Mesenchymal stem cell (in vitro differentiated cells and primary cell): ENCODE measurements at regions not wholly inside any gene's neighbourhood (a gene's known extent, or its start where the extent isn't known, plus 50 kb on each side); places are given as distances from the start of the nearest gene placed in this dataset.

Experiments
- DNase-seq: peaks from one replicate; pipeline ENCODE4 v3.0.0-alpha.2; 2013
- H2AFZ ChIP-seq: one replicate; pipeline ENCODE4 v1.6.1; 2013; ENCODE audit warnings: low read depth, mild to moderate bottlenecking, control low read depth, inconsistent platforms, low read length, moderate library complexity
- H2AK5ac ChIP-seq: 2 replicates; pipeline ENCODE4 v1.6.1; 2013; ENCODE audit warnings: low read length, moderate library complexity, mild to moderate bottlenecking, inconsistent platforms; ENCODE audit not compliant: severe bottlenecking
- H2BK120ac ChIP-seq: one replicate; pipeline ENCODE4 v1.6.1; 2013; ENCODE audit warnings: low read depth, mild to moderate bottlenecking, inconsistent platforms, low read length, moderate library complexity
- H2BK12ac ChIP-seq, 2 experiments: one replicate each; pipeline ENCODE4 v1.6.1; 2013; ENCODE audit warnings: inconsistent platforms in 2 of 2, low read length in 2 of 2, mild to moderate bottlenecking in 2 of 2, moderate library complexity in 2 of 2, control low read depth in 1 of 2
- H2BK15ac ChIP-seq: one replicate; pipeline ENCODE4 v1.6.1; 2013; ENCODE audit warnings: mild to moderate bottlenecking, low read depth, inconsistent platforms; ENCODE audit not compliant: poor library complexity, severe bottlenecking
- H2BK5ac ChIP-seq: 2 replicates; pipeline ENCODE4 v1.6.1; 2013; ENCODE audit warnings: low read depth, mild to moderate bottlenecking, low read length, control low read depth, inconsistent platforms; ENCODE audit not compliant: poor library complexity, severe bottlenecking
- H3K14ac ChIP-seq, 2 experiments: one replicate each; pipeline ENCODE4 v1.6.1; 2013; ENCODE audit warnings: inconsistent platforms in 2 of 2, low read length in 2 of 2, control low read depth in 1 of 2, mild to moderate bottlenecking in 1 of 2, moderate library complexity in 1 of 2
- H3K18ac ChIP-seq, 2 experiments: one replicate each; pipeline ENCODE4 v1.6.1; 2013; ENCODE audit warnings: inconsistent platforms in 2 of 2, low read length in 2 of 2, control low read depth in 1 of 2, low read depth in 1 of 2, mild to moderate bottlenecking in 1 of 2
- H3K23ac ChIP-seq, 2 experiments: one replicate each; pipeline ENCODE4 v1.6.1; 2013; ENCODE audit warnings: inconsistent platforms in 2 of 2, low read length in 2 of 2, mild to moderate bottlenecking in 2 of 2, moderate library complexity in 2 of 2, control low read depth in 1 of 2
- H3K27ac ChIP-seq: 2 replicates; pipeline ENCODE4 v1.5.1; 2013; ENCODE audit warnings: mild to moderate bottlenecking, moderate library complexity, low read length, control low read depth, inconsistent platforms; ENCODE audit not compliant: poor library complexity, severe bottlenecking
- H3K27me3 ChIP-seq, 2 experiments: 2 replicates each; pipeline versions ENCODE4 v1.6.1 to v1.7.0; 2013; ENCODE audit warnings: low read length in 2 of 2, mild to moderate bottlenecking in 2 of 2, moderate library complexity in 2 of 2, control low read depth in 1 of 2, inconsistent platforms in 1 of 2; ENCODE audit not compliant: control insufficient read depth in 1 of 2, insufficient read depth in 1 of 2
- H3K36me3 ChIP-seq, 2 experiments: 2 replicates each; pipeline versions ENCODE4 v1.6.1 to v1.7.0; 2013; ENCODE audit warnings: low read length in 2 of 2, control low read depth in 1 of 2, inconsistent platforms in 1 of 2, low read depth in 1 of 2, mild to moderate bottlenecking in 1 of 2; ENCODE audit not compliant: insufficient read depth in 2 of 2, control insufficient read depth in 1 of 2
- H3K4ac ChIP-seq, 2 experiments: one replicate each; pipeline ENCODE4 v1.6.1; 2013; ENCODE audit warnings: inconsistent platforms in 2 of 2, low read length in 2 of 2, mild to moderate bottlenecking in 2 of 2, moderate library complexity in 2 of 2, control low read depth in 1 of 2, low read depth in 1 of 2
- H3K4me1 ChIP-seq: 2 replicates; pipeline ENCODE4 v1.6.1; 2013; ENCODE audit warnings: low read depth, low read length, control low read depth; ENCODE audit not compliant: control insufficient read depth, insufficient read depth
- H3K4me2 ChIP-seq: 2 replicates; pipeline ENCODE4 v1.6.1; 2013; ENCODE audit warnings: low read length, mild to moderate bottlenecking, inconsistent platforms; ENCODE audit not compliant: poor library complexity, severe bottlenecking
- H3K4me3 ChIP-seq, 2 experiments: 2 replicates each; pipeline versions ENCODE4 v1.5.1 to v1.7.0; 2013; ENCODE audit warnings: low read length in 2 of 2, mild to moderate bottlenecking in 2 of 2, control low read depth in 1 of 2, low read depth in 1 of 2; ENCODE audit not compliant: insufficient read depth in 1 of 2
- H3K79me1 ChIP-seq: replicated peaks from 2 replicates; pipeline ENCODE4 v1.6.1; 2013; ENCODE audit warnings: mild to moderate bottlenecking, control low read depth, low read length, inconsistent platforms; ENCODE audit not compliant: poor library complexity, severe bottlenecking
- H3K9ac ChIP-seq: 2 replicates; pipeline ENCODE4 v1.7.0; 2013; ENCODE audit warnings: mild to moderate bottlenecking, low read length, moderate library complexity
- H3K9me3 ChIP-seq: 2 replicates; pipeline ENCODE4 v1.7.0; 2013; ENCODE audit warnings: mild to moderate bottlenecking, low read length; ENCODE audit not compliant: control insufficient read depth
- H4K8ac ChIP-seq: one replicate; pipeline ENCODE4 v1.6.1; 2013; ENCODE audit warnings: inconsistent platforms, mild to moderate bottlenecking, low read length, moderate library complexity
- H4K91ac ChIP-seq: one replicate; pipeline ENCODE4 v1.6.1; 2013; ENCODE audit warnings: mild to moderate bottlenecking, low read length, inconsistent platforms
- whole genome bisulfite sequencing: methylation state at CpG from one replicate; pipeline ENCODE4 v1.1.7; 2013; ENCODE audit warnings: mixed read lengths; 5-methylcytosine and 5-hydroxymethylcytosine counted together

GRCh38 chr7:145543242-145543641 lies 573.4 kb upstream of the CNTNAP2 start:
- no peaks in the 10 kb centered on the region for H3K79me1 ChIP-seq
- H2AFZ ChIP-seq, result no peak overlapping the region
- H2BK5ac ChIP-seq, result no peak overlapping the region
- no peak overlapping the region for H3K23ac ChIP-seq
- H2BK12ac ChIP-seq, result no peak overlapping the region
- no peaks in the 10 kb centered on the region for H3K4me1 ChIP-seq
- no peak overlapping the region for H2BK120ac ChIP-seq
- no peaks in the 10 kb centered on the region for H3K36me3 ChIP-seq
- H3K4me3 ChIP-seq, result no peak overlapping the region
- H3K18ac ChIP-seq, result no peak overlapping the region
- H2AK5ac ChIP-seq, result no peak overlapping the region
- no peak overlapping the region for H2BK15ac ChIP-seq
- no peak overlapping the region for H3K14ac ChIP-seq
- no peaks in the 10 kb centered on the region for H3K27me3 ChIP-seq
- no peak for DNase-seq
- WGBS, result 41% methylated on average over 2 of the region's 2 CpGs
- H3K4me2 ChIP-seq, result no peak overlapping the region
- no peak overlapping the region for H4K91ac ChIP-seq
- H3K9ac ChIP-seq, result no peak overlapping the region
- no peak overlapping the region for H4K8ac ChIP-seq
- H3K27ac ChIP-seq, result no peak overlapping the region
- no peak overlapping the region for H3K4ac ChIP-seq
- H3K9me3 ChIP-seq, result peaks cover 7% of the 10 kb centered on the region

DNA sequence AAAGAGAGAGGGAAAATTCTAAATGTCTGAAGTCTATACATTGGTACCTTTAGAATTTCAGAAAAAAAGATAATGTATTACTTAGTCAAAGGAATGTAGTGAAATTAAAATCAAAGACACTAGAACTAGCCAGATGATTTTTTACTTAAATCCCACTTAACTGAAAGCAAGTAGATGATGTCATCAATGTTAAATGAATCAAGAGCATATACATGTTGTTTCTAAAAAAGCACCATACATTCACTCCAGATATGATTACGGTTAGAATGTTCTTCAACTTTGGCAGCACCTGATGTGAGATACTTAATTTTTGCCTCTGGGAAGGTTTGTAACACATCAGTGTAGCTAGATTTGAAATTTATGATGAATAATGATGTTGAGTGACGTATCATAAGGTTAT lies 576.7 kb upstream of the CNTNAP2 start:
- Histone ChIP-seq H2AFZ (no peak overlapping the region), H3K14ac (no peak overlapping the region), H3K36me3 (no peaks in the 10 kb centered on the region), H2BK15ac (no peak overlapping the region), H3K9me3 (peaks cover 14% of the 10 kb centered on the region), H3K4me1 (no peaks in the 10 kb centered on the region), H3K4me2 (no peak overlapping the region), H3K27me3 (no peaks in the 10 kb centered on the region), H2BK5ac (no peak overlapping the region), H3K79me1 (no peaks in the 10 kb centered on the region), H2BK120ac (no peak overlapping the region), H3K4ac (no peak overlapping the region), H4K91ac (no peak overlapping the region), H3K18ac (no peak overlapping the region), H2AK5ac (no peak overlapping the region), H2BK12ac (no peak overlapping the region), H3K27ac (no peak overlapping the region), H3K9ac (no peak overlapping the region), H3K4me3 (no peak overlapping the region), H4K8ac (no peak overlapping the region), H3K23ac (no peak overlapping the region)
- WGBS, result 63% methylated on average over 2 of the region's 2 CpGs
- no peak for DNase-seq

DNA sequence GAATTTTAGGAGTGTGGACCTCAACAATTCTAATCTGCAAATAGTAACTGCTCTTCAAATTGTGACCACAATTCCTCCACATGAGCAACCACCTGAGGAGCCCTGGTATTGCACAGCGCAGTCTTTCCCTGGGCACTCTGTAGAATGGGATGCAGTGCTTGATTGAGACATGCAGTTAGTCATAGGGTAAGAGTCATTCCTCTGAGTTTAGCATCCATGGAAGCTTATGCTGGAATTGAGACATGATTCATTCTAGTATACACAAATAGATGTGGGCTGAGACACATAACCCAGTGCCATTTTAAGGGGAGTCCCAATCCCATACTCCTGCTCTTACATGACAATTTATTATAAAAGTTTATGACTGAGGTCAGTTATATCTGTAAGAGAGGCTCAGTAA lies 582.3 kb upstream of the CNTNAP2 start:
- Histone ChIP-seq H3K79me1 (no peaks in the 10 kb centered on the region), H2BK15ac (no peak overlapping the region), H3K4me2 (no peak overlapping the region), H2BK12ac (no peak overlapping the region), H2BK5ac (no peak overlapping the region), H3K18ac (no peak overlapping the region), H4K8ac (no peak overlapping the region), H4K91ac (no peak overlapping the region), H2BK120ac (no peak overlapping the region), H3K9ac (no peak overlapping the region), H3K4me3 (no peak overlapping the region), H3K4me1 (no peaks in the 10 kb centered on the region), H3K14ac (no peak overlapping the region), H3K36me3 (no peaks in the 10 kb centered on the region), H2AFZ (no peak overlapping the region), H3K23ac (no peak overlapping the region), H3K9me3 (peaks cover 16% of the 10 kb centered on the region), H3K4ac (no peak overlapping the region), H2AK5ac (no peak overlapping the region), H3K27ac (no peak overlapping the region), H3K27me3 (no peaks in the 10 kb centered on the region)
- WGBS, result 67% methylated on average over 1 of the region's 1 CpG
- DNase-seq, result no peak

DNA sequence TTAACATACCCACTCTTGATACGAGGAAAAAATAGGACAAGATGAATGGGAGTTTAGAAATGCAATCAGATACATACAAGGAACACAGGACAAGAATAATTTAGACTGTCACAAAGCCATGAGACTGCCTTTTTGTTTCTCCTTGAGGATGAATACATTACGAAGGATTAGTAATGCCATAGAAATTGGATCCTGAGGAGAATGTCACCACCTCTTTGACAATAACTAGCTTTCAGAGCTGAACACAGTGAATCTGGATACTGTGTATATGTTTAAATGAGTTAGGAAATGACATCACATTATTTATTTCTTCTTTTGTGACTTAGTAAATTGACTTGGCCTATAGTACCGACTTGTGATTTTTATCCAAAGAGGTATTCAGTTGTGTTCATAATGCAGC lies 596.3 kb upstream of the CNTNAP2 start:
- no peak overlapping the region for H3K4ac ChIP-seq
- WGBS, result 94% methylated on average over 2 of the region's 3 CpGs
- H2BK120ac ChIP-seq, result no peak overlapping the region

More for the DNA sequence above, 596.3 kb upstream of the CNTNAP2 start:
- no peak overlapping the region for H4K91ac ChIP-seq
- no peaks in the 10 kb centered on the region for H3K4me1 ChIP-seq
- no peaks in the 10 kb centered on the region for H3K79me1 ChIP-seq
- no peaks in the 10 kb centered on the region for H3K27me3 ChIP-seq
- H4K8ac ChIP-seq, result no peak overlapping the region
- H2BK12ac ChIP-seq, result no peak overlapping the region
- H3K4me3 ChIP-seq, result no peak overlapping the region
- no peak overlapping the region for H3K14ac ChIP-seq
- H3K27ac ChIP-seq, result no peak overlapping the region
- no peak overlapping the region for H3K18ac ChIP-seq
- no peaks in the 10 kb centered on the region for H3K36me3 ChIP-seq
- no peak for DNase-seq
- H2AFZ ChIP-seq, result no peak overlapping the region
- H2BK5ac ChIP-seq, result no peak overlapping the region
- no peak overlapping the region for H3K4me2 ChIP-seq
- H2AK5ac ChIP-seq, result no peak overlapping the region
- peaks cover 8% of the 10 kb centered on the region for H3K9me3 ChIP-seq
- H2BK15ac ChIP-seq, result no peak overlapping the region
- H3K9ac ChIP-seq, result no peak overlapping the region
- H3K23ac ChIP-seq, result no peak overlapping the region
